Heart left ventricle (tissue), 16 donors: ENCODE measurements at regions not wholly inside any gene's neighbourhood (a gene's known extent, or its start where the extent isn't known, plus 50 kb on each side); places are given as distances from the start of the nearest gene placed in this dataset.

Experiments
- ATAC-seq, 4 donors: fragments of 200-7000 bp; cut with Tn5 transposase; one replicate each; pipeline ENCODE4 v1.9.1; 2020 to 2022; ENCODE audit warnings: moderate library complexity in 4 of 4, mild to moderate bottlenecking in 3 of 4, moderate number of reproducible peaks in 1 of 4
- DNase-seq, 5 donors: peaks; one replicate each; pipeline ENCODE4 v3.0.0-alpha.2; 2020
- H3K27ac ChIP-seq, 12 donors: fragments of 200-600 bp; sonication (generic) in 4 of 12; one replicate each; pipeline versions ENCODE4 v1.5.0 to v1.8.0; 2016 to 2022; ENCODE audit warnings: mild to moderate bottlenecking in 2 of 12
- H3K27me3 ChIP-seq, 9 donors: fragments of 200-600 bp; sonication (generic) in 2 of 9; one replicate each; pipeline versions ENCODE4 v1.5.1 to v1.8.0; 2016 to 2022; ENCODE audit warnings: mild to moderate bottlenecking in 3 of 9
- H3K36me3 ChIP-seq, 9 donors: fragments of 200-600 bp; sonication (generic) in 2 of 9; one replicate each; pipeline versions ENCODE4 v1.5.0 to v1.8.0; 2018 to 2022; ENCODE audit warnings: mild to moderate bottlenecking in 2 of 9
- H3K4me1 ChIP-seq, 12 donors: fragments of 200-600 bp; sonication (generic) in 4 of 12; one replicate each; pipeline versions ENCODE4 v1.5.0 to v1.8.0; 2016 to 2022; ENCODE audit warnings: mild to moderate bottlenecking in 3 of 12
- H3K4me3 ChIP-seq, 12 donors: fragments of 200-600 bp; sonication (generic) in 4 of 12; one replicate each; pipeline versions ENCODE4 v1.5.0 to v1.8.0; 2017 to 2022; ENCODE audit warnings: mild to moderate bottlenecking in 9 of 12, moderate library complexity in 4 of 12
- H3K9me3 ChIP-seq, 12 donors: fragments of 200-600 bp; sonication (generic) in 4 of 12; one replicate each; pipeline versions ENCODE4 v1.5.0 to v1.8.0; 2016 to 2022; ENCODE audit warnings: mild to moderate bottlenecking in 1 of 12
- CTCF ChIP-seq, 12 donors: fragments of 200-600 bp; sonication (generic) in 4 of 12; IDR thresholded peaks; one replicate each; pipeline versions ENCODE4 v1.5.0 to v1.8.0; 2018 to 2022; ENCODE audit warnings: antibody characterized with exemption in 12 of 12, mild to moderate bottlenecking in 5 of 12
- POLR2A ChIP-seq, 2 donors: fragments of 450-650 bp; IDR thresholded peaks; one replicate each; pipeline ENCODE4 v1.6.1; 2017; ENCODE audit warnings: antibody characterized with exemption in 2 of 2, mild to moderate bottlenecking in 2 of 2, moderate library complexity in 2 of 2
- WGBS, 4 donors: extraction: QIAGEN DNeasy Blood & Tissue Kit in 2 of 4; methylation state at CpG; one replicate each; pipeline versions ENCODE4 v1.1.5 to v1.1.7; 2013 to 2018; 5-methylcytosine and 5-hydroxymethylcytosine counted together
- intact Hi-C, 10 donors: fragments of 100-400 bp; cut with DNase I; formaldehyde crosslinking; loops; one replicate each; pipeline versions ENCODE4 v1.11.1 to v1.14.2; 2022
- donor health status: ischemic (EF 13 %, LVEDD 7.1; RV severe dilation, severe dysfunction).
- donor health status: healthy with polysubstance abuse.
- donor health status: DM: no; HTN: yes; CAD: no.
- donor health status: DM: no; HTN: no; CAD: no.
- donor health status: ischemic (EF 25% LVEDD 6.9; RV normal size, moderate dysfunction).
- donor health status: ischemic (EF 25% LVEDD 5.7; RV mildly dilated, moderate dysfunction).
- donor health status: healthy.
- donor health status: DM: yes; HTN: yes; CAD: no.
- donor health status: ischemic (EF 35%, LVEDD 5.7; RV mildly dilated, moderate dysfunction).
- donor health status: nonischemic (EF 11% LVEDD 7.7; RV severe dilation, severe dysfunction).
- donor health status: DM: yes; HTN: yes; CAD: no.
- donor health status: PGD.
- donor health status: ischemic (EF 29% LVEDD 5.4; RV normal size, mild dysfunction).
- donor health status: nonischemic (EF 23%, LVEDD 6.1; RV moderate dilation, normal function).

DNA sequence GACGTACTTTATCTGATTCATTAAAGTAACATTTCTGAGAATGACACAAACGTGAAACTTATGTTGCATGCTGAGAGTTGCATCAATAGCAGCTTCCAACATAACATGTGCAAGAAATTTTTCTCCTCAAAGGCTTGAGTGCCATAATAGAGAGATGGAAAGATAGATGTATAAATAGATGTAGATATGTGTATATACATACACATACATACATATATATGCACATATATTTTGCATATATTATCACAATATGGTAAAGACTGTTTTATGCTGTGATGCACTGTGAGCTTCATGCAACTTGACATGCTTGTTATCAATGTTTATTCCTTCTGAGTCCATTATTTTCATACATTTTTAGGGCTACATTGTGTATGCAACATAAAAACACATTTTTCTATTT lies 270.6 kb upstream of the GALNTL6 start:
- Histone ChIP-seq H3K4me3 (no peak overlapping the region), H3K4me1 (no peaks in the 10 kb centered on the region), H3K36me3 (no peaks in the 10 kb centered on the region), H3K27ac (no peak overlapping the region), H3K9me3 (peaks cover 0 to 6% (median 0%) of the 10 kb centered on the region in 12 donors), H3K27me3 (no peaks in the 10 kb centered on the region)
- TF ChIP-seq CTCF (IDR thresholded peaks at IDR 0.05) (no peak), POLR2A (IDR thresholded peaks at IDR 0.05) (no peak)
- no peak for ATAC-seq
- intact Hi-C loops = no loop called here
- 57 to 68% (median 67%) methylated on average over 2 of the region's 2 CpGs for WGBS, 4 donors
- no peak for DNase-seq

- Histone ChIP-seq H3K9me3 (peaks cover 0 to 4% (median 0%) of the 10 kb centered on the region in 12 donors), H3K27me3 (no peaks in the 10 kb centered on the region), H3K4me3 (no peak overlapping the region), H3K27ac (no peak overlapping the region), H3K36me3 (no peaks in the 10 kb centered on the region), H3K4me1 (no peaks in the 10 kb centered on the region)
- no peak for ATAC-seq
- no peak for TF ChIP-seq POLR2A (IDR thresholded peaks at IDR 0.05)
- TF ChIP-seq CTCF (IDR thresholded peaks at IDR 0.05) = no peak
- DNase-seq = no peak
- intact Hi-C loops = no loop called here
- WGBS, 4 donors = 33 to 62% (median 50%) methylated on average over 1 of the region's 1 CpG
Observed at GRCh38 chr4:171538601-171539100, 274.6 kb upstream of the GALNTL6 start.

DNA sequence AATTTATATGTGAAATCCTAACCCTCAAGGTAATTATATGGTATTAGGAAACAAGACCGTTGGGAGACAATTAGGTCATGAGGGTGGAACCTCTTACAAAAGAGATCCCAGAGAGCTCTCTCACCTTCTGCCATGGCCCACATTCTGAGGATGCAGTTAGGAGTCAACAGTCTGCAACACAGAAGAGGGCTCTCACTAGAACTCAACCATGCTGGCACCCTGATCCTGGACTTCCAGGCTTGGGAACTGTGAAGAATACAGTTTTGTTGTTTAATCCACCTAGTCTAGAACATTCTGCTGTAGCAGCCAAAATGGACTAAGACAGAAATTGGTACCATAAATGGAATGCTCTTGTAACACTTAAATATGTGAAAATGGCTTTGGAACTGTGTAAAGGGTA lies 278.8 kb upstream of the GALNTL6 start:
- Histone ChIP-seq H3K9me3 (no peaks in the 10 kb centered on the region), H3K4me3 (no peak overlapping the region), H3K36me3 (no peaks in the 10 kb centered on the region), H3K27ac (no peak overlapping the region), H3K4me1 (no peaks in the 10 kb centered on the region), H3K27me3 (no peaks in the 10 kb centered on the region)
- no peak for TF ChIP-seq POLR2A (IDR thresholded peaks at IDR 0.05)
- TF ChIP-seq CTCF (IDR thresholded peaks at IDR 0.05) = no peak
- DNase-seq (no peak), ATAC-seq (no peak)
- 48 to 83% (median 61%) methylated on average over 1 of the region's 1 CpG for WGBS, 4 donors
- intact Hi-C loops = no loop called here

DNA sequence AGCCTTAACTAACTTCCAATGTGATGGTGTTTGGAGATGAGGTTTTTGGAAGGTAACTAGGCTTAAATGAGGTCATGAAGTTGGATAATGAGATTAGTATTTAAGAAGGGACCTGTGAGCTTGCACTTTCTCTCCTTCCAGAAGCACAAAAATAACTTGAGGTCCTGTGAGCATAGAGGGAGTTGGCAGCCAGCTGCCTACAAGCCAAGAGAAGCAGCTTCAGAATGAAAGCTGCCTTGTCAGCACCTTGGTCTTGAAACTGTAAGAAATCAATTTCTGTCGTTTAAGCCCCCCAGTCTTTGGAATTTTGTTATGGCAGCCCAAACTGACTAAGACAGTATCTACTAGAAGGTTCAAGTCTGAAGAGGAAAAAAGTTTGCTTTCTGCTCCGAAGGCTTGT lies 280.2 kb upstream of the GALNTL6 start:
- Histone ChIP-seq H3K27ac (no peak overlapping the region), H3K9me3 (no peaks in the 10 kb centered on the region), H3K36me3 (no peaks in the 10 kb centered on the region), H3K4me1 (no peaks in the 10 kb centered on the region), H3K27me3 (no peaks in the 10 kb centered on the region), H3K4me3 (no peak overlapping the region)
- WGBS, 4 donors = 39 to 55% (median 53%) methylated on average over 2 of the region's 2 CpGs
- TF ChIP-seq CTCF (IDR thresholded peaks at IDR 0.05) (no peak), POLR2A (IDR thresholded peaks at IDR 0.05) (no peak)
- DNase-seq (no peak), ATAC-seq (no peak)
- intact Hi-C loops = no loop called here
